Heart right ventricle (tissue), 16 donors: ENCODE measurements at regions not wholly inside any gene's neighbourhood (a gene's known extent, or its start where the extent isn't known, plus 50 kb on each side); places are given as distances from the start of the nearest gene placed in this dataset.

Experiments
- ATAC-seq, 8 donors: fragments of 200-7000 bp; cut with Tn5 transposase; one replicate each; pipeline ENCODE4 v1.9.1; 2020; ENCODE audit warnings: mild to moderate bottlenecking in 8 of 8, moderate library complexity in 8 of 8, moderate number of reproducible peaks in 1 of 8
- DNase-seq, 2 donors: peaks; one replicate each; pipeline ENCODE4 v3.0.0-alpha.2; 2020
- H3K27ac ChIP-seq, 10 donors: fragments of 200-600 bp; sonication (generic) in 2 of 10; one replicate each; pipeline versions ENCODE4 v1.5.0 to v1.8.0; 2020 to 2022; ENCODE audit warnings: mild to moderate bottlenecking in 3 of 10
- H3K27me3 ChIP-seq, 7 donors: fragments of 200-600 bp; one replicate each; pipeline ENCODE4 v1.8.0; 2021 to 2022; ENCODE audit warnings: mild to moderate bottlenecking in 2 of 7
- H3K36me3 ChIP-seq, 9 donors: fragments of 200-600 bp; sonication (generic) in 1 of 9; one replicate each; pipeline versions ENCODE4 v1.5.0 to v1.8.0; 2020 to 2022; ENCODE audit warnings: mild to moderate bottlenecking in 2 of 9
- H3K4me1 ChIP-seq, 9 donors: fragments of 200-600 bp; sonication (generic) in 1 of 9; one replicate each; pipeline versions ENCODE4 v1.5.0 to v1.8.0; 2020 to 2022; ENCODE audit warnings: mild to moderate bottlenecking in 4 of 9
- H3K4me3 ChIP-seq, 10 donors: fragments of 200-600 bp; sonication (generic) in 2 of 10; one replicate each; pipeline versions ENCODE4 v1.5.0 to v1.8.0; 2020 to 2022; ENCODE audit warnings: mild to moderate bottlenecking in 7 of 10, moderate library complexity in 2 of 10
- H3K9me3 ChIP-seq, 11 donors: fragments of 200-600 bp in 10 of 11; sonication (generic) in 2 of 11; one replicate each; pipeline versions ENCODE4 v1.5.0 to v1.8.0; 2013 to 2022; ENCODE audit warnings: mild to moderate bottlenecking in 2 of 11, control low read depth in 1 of 11, moderate library complexity in 1 of 11
- CTCF ChIP-seq, 9 donors: fragments of 200-600 bp; sonication (generic) in 2 of 9; IDR thresholded peaks; one replicate each; pipeline versions ENCODE4 v1.5.0 to v1.8.0; 2021 to 2022; ENCODE audit warnings: antibody characterized with exemption in 9 of 9, mild to moderate bottlenecking in 5 of 9, moderate library complexity in 1 of 9
- WGBS, 2 donors: extraction: QIAGEN DNeasy Blood & Tissue Kit; methylation state at CpG; one replicate each; pipeline ENCODE4 v1.1.7; 2013; ENCODE audit warnings: inconsistent platforms in 1 of 2; 5-methylcytosine and 5-hydroxymethylcytosine counted together
- intact Hi-C, 10 donors: fragments of 100-400 bp; cut with DNase I; formaldehyde crosslinking; loops; one replicate each; pipeline versions ENCODE4 v1.11.1 to v1.14.2; 2022
- donor health status: Arrhythmogenic right ventricular cardiomyopathy.
- donor health status: ischemic (EF 13 %, LVEDD 7.1; RV severe dilation, severe dysfunction).
- donor health status: healthy with polysubstance abuse.
- donor health status: DM: no; HTN: yes; CAD: no.
- donor health status: DM: no; HTN: no; CAD: no.
- donor health status: ischemic (EF 25% LVEDD 6.9; RV normal size, moderate dysfunction).
- donor health status: ischemic (EF 25% LVEDD 5.7; RV mildly dilated, moderate dysfunction).
- donor health status: healthy.
- donor health status: DM: yes; HTN: yes; CAD: no.
- donor health status: Ischemic cardiomyopathy.
- donor health status: ischemic (EF 35%, LVEDD 5.7; RV mildly dilated, moderate dysfunction).
- donor health status: nonischemic (EF 11% LVEDD 7.7; RV severe dilation, severe dysfunction).
- donor health status: DM: yes; HTN: yes; CAD: no.
- donor health status: PGD.
- donor health status: ischemic (EF 29% LVEDD 5.4; RV normal size, mild dysfunction).
- donor health status: nonischemic (EF 23%, LVEDD 6.1; RV moderate dilation, normal function).

- no peaks in the 10 kb centered on the region for H3K4me1 ChIP-seq
- ATAC-seq, result no peak
- H3K36me3 ChIP-seq, result no peaks in the 10 kb centered on the region
- intact Hi-C loops, result loop anchor here in 1 of 10 donors (10.0 kb wide), 1 partner anchor 129 kb away; no protein-coding TSS in a partner anchor
- H3K4me3 ChIP-seq, result no peak overlapping the region
- DNase-seq, result no peak
- no peak for TF ChIP-seq CTCF (IDR thresholded peaks at IDR 0.05)
- no peaks in the 10 kb centered on the region for H3K27me3 ChIP-seq
- no peaks in the 10 kb centered on the region for H3K9me3 ChIP-seq
- H3K27ac ChIP-seq, result no peak overlapping the region
- 81 to 84% methylated on average over 7 of the region's 7 CpGs for WGBS, 2 donors
Measured at GRCh38 chr2:8015848-8016600, 665.8 kb upstream of the ID2 start.

GRCh38 chr2:8016688-8017087 lies 665.2 kb upstream of the ID2 start:
- H3K36me3 ChIP-seq, result no peaks in the 10 kb centered on the region
- no peak overlapping the region for H3K27ac ChIP-seq
- no peaks in the 10 kb centered on the region for H3K27me3 ChIP-seq
- peaks cover 0 to 5% (median 0%) of the 10 kb centered on the region in 9 donors for H3K4me1 ChIP-seq
- intact Hi-C loops, result loop anchor here in 1 of 10 donors (10.0 kb wide), 1 partner anchor 128 kb away; no protein-coding TSS in a partner anchor
- DNase-seq, result no peak
- WGBS, 2 donors, result 94 to 96% methylated on average over 4 of the region's 4 CpGs
- no peak for TF ChIP-seq CTCF (IDR thresholded peaks at IDR 0.05)
- no peak overlapping the region for H3K4me3 ChIP-seq
- no peak for ATAC-seq
- no peaks in the 10 kb centered on the region for H3K9me3 ChIP-seq

- peaks cover 0 to 21% (median 3%) of the 10 kb centered on the region in 9 donors for H3K4me1 ChIP-seq
- TF ChIP-seq CTCF (IDR thresholded peaks at IDR 0.05), result no peak
- no peaks in the 10 kb centered on the region for H3K9me3 ChIP-seq
- no peak overlapping the region for H3K4me3 ChIP-seq
- DNase-seq, result no peak
- no peak for ATAC-seq
- WGBS, 2 donors, result 96 to 97% methylated on average over 8 of the region's 8 CpGs
- no peak overlapping the region for H3K27ac ChIP-seq
- H3K27me3 ChIP-seq, result no peaks in the 10 kb centered on the region
- H3K36me3 ChIP-seq, result no peaks in the 10 kb centered on the region
- intact Hi-C loops, result loop anchor here in 1 of 10 donors (10.0 kb wide), 1 partner anchor 126 kb away; no protein-coding TSS in a partner anchor
Measured at GRCh38 chr2:8018956-8019355, 662.9 kb upstream of the ID2 start.

- peaks cover 0 to 21% (median 3%) of the 10 kb centered on the region in 9 donors for H3K4me1 ChIP-seq
- 80 to 84% methylated on average over 8 of the region's 8 CpGs for WGBS, 2 donors
- ATAC-seq (peak in 1 of 8 donors; percentile 7), DNase-seq (no peak)
- intact Hi-C loops, result loop anchor here in 1 of 10 donors (10.0 kb wide), 1 partner anchor 125 kb away; no protein-coding TSS in a partner anchor
- H3K9me3 ChIP-seq, result no peaks in the 10 kb centered on the region
- no peaks in the 10 kb centered on the region for H3K36me3 ChIP-seq
- no peak overlapping the region for H3K4me3 ChIP-seq
- TF ChIP-seq CTCF (IDR thresholded peaks at IDR 0.05), result no peak
- no peaks in the 10 kb centered on the region for H3K27me3 ChIP-seq
- H3K27ac ChIP-seq, result no peak overlapping the region
Measured at GRCh38 chr2:8019934-8020333, 661.9 kb upstream of the ID2 start.
